KBM-7 (cell line): ENCODE measurements at regions not wholly inside any gene's neighbourhood (a gene's known extent, or its start where the extent isn't known, plus 50 kb on each side); places are given as distances from the start of the nearest gene placed in this dataset.
"Not testable (repeated sequence)": the region's sequence is repeated elsewhere in the genome, so short reads cannot be mapped to it uniquely, and the experiment has no call there.

Source experiments
- DNase-seq: peaks from one replicate; pipeline ENCODE4 v3.0.0-alpha.2; 2015
- in situ Hi-C: fragments of 300-500 bp; cut with MboI; formaldehyde crosslinking; loops from 2 replicates; pipeline ENCODE4 v1.14.3; 2020; ENCODE audit warnings: low sequenced_read_pairs, low pct_unique_long_range_greater_than_20kb, mixed read lengths

DNA sequence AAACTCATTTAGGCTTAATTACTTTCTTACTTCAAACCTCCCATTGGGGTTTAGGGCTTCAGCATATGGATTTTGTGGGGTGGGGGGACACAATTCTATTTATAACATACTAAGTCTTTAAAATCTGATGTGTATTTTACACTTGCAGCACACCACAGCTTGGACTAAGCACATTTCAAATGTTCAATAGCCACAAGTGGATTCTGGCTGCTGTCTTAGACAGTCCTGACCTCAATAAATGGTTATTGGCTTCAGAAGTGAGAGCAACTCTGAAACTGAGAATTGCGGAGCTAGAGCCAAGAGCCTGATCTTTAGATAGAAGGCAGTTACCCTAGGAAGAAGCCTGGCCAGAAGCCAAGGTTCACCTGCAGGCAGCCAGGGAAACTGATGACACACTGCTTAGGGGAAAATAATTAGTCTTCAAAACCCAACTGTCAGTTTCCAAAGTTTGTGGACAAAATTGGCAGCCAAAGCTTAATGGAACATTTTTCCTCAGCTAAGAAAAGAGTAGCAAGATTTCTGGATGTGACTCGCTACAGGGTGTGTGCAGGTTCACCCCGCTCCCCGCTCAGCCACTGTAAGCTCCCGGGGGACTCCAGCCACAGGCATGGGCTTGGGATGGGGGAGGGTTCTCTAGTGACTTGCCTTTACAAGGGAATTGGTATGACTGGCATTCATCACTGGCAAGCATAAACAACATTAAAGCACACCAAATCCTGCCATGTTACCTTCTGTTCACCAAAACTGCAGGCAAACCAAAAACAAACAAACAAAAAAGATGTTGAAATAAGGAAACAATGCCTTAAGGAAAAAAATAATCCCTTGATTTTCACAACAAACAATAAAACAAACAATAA is 219.8 kb downstream of the TFAP2A start:
- DNase-seq: no peak
- in situ Hi-C loops: no loop called here

GRCh38 chr6:10193321-10193720 is 221.6 kb downstream of the TFAP2A start:
- in situ Hi-C loops: no loop called here
- DNase-seq: no peak

- no peak for DNase-seq
- in situ Hi-C loops: no loop called here
These were observed 224.8 kb downstream of the TFAP2A start for GRCh38 chr6:10190042-10190441.

DNA sequence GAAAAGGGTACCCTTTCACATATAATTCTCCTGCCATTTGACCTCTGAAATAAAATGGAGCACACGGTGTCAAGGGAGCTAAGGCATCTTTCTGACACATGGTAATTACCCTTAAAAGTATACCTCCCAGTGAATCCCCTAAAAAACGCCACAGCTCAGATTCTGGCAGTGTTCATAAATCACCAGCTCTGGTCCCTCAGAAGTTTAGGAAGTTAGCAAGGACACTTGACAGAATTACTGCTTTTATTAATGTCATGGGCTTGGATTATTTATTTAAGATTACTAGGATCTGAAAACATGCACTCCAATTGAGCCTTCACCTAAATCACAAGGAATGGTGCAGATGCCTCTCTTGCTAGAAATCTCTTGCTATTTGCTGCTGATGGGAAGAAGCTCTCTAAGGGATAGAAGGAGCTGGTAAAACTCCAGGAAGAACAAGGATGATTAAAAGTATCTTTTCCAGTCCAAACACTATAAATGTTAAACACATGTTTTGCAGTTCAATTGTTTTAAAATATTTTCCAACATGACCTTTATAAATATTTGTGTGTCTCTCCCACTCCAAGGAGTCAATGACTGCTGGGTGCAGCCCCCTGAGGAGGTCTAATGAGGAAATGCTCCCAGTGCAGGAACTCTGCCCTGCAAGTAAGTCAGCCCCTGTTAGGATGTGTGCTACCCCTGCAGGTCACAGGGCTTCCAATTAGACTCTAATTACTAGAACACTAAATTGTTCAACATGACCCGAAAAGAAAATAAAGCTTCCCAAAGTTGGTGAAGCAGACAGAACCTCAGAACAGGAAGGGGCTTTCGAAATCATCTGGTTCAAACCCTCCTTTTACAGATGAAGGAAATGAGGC is 230.3 kb downstream of the TFAP2A start:
- in situ Hi-C loops: no loop called here
- DNase-seq: no peak

- no peak for DNase-seq
- in situ Hi-C loops: no loop called here
These were observed 234.5 kb downstream of the TFAP2A start for GRCh38 chr6:10180138-10181074.

DNA sequence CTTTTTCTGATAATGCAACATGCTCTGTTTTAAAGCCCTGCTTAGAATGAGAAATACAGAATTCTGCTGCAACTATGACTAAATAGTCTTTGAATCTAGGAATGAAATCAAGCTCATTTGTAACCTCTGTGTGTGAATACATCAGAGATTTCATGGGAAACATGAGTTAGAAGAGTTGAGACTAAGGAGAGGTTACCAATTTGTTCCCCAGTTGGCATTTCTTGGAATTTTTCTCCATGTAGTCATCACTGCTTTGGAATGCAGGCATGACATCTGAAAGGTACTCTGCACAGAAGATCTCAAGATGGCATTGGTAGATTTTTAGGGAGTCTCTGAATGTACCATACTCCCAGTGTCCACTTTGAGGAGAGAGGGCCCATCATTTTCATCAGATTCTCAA is 237.2 kb downstream of the TFAP2A start:
- in situ Hi-C loops: no loop called here
- no peak for DNase-seq

GRCh38 chr6:10175362-10175761 is 239.5 kb downstream of the TFAP2A start:
- no peak for DNase-seq
- in situ Hi-C loops: no loop called here

- in situ Hi-C loops: no loop called here
- DNase-seq: no peak
These were observed 240.1 kb downstream of the TFAP2A start for GRCh38 chr6:10174761-10175160.

GRCh38 chr6:10174056-10174455 is 240.8 kb downstream of the TFAP2A start:
- no peak for DNase-seq
- in situ Hi-C loops: no loop called here

- in situ Hi-C loops, DNase-seq: not testable (repeated sequence)
These were observed 243.2 kb downstream of the TFAP2A start for GRCh38 chr6:10171706-10172105.

DNA sequence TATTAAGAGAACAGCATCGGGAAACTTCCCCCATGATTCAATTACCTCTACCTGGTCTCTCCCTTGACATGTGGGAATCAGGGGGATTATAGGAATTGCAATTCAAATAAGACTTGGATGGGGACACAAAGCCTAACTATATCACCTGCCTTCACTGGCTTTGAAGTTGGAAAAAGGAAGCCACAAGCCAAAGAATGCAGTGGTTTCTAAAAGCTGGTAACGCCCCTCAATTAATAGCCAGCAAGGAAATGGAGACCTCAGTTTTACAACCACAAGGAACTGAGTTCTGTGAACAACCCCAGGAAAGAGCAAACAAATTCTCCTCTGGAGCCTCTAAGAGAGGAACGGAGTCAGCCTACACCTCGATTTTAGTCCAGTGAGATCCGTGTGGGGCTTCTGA is 244.1 kb downstream of the TFAP2A start:
- DNase-seq: no peak
- in situ Hi-C loops: no loop called here

GRCh38 chr6:10166031-10166430 is 248.8 kb downstream of the TFAP2A start:
- DNase-seq: peak; percentile 37
- in situ Hi-C loops: no loop called here

DNA sequence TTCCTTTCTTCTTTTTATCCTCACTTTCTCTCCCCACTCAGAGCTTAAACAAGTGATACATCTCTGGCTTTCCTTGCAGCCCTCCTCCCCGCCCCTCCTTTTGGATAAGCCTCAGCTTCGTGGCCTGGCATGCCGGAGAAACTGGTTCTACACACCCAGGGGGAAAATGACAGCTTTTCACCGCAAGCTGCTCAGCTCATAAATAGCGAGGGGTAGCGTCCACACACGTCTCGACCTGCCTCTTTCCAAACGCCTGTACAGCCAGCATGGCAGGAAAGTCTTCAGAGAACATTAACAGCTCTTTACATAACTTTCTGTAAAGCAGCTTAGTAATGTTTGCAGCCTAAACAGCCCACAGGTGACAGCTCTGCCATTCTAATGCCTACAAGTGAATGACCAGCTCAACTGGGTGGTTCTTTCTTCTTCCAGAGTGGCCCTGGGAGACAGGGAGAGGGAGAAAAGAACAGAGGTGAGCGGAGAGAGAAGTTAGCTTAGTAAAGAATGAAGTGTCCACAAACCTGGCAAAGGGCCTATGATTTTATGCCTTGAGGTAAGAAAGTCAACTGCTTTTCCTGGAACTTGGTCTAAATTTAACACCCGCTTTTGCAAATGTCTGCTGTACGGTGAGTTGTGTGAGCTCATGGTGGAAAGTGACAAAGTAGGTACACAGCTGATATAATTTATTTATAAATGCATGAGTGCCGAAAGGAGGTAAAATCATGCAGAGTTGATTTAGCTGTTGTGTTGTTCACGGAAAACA is 251.5 kb downstream of the TFAP2A start:
- DNase-seq: no peak
- in situ Hi-C loops: no loop called here

GRCh38 chr6:10156875-10157274 is 258.0 kb downstream of the TFAP2A start:
- in situ Hi-C loops: no loop called here
- no peak for DNase-seq

GRCh38 chr6:10154251-10154650 is 260.6 kb downstream of the TFAP2A start:
- no peak for DNase-seq
- in situ Hi-C loops: no loop called here

GRCh38 chr6:10151144-10151915 is 263.5 kb downstream of the TFAP2A start:
- in situ Hi-C loops: no loop called here
- no peak for DNase-seq

DNA sequence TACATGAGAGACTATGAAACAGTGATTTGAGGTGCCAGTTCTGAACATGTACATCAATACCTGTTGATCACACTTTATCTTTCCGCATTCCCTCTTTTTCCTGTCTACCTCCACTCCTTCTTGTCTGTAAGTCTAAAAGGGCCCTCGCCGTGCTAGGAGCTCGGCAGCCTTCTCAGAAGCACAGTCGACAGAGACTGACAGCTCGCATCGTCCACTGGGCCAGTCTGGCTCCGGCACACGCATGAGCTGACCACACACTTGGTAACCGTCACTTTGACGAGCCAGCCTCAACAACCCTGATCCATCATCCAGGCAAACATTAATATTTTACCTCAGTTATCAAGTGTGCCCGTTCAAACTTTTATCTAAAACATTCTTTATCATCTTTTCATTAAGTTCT is 265.3 kb downstream of the TFAP2A start:
- DNase-seq: no peak
- in situ Hi-C loops: no loop called here
